GM18519 (cell line): ENCODE measurements at regions not wholly inside any gene's neighbourhood (a gene's known extent, or its start where the extent isn't known, plus 50 kb on each side); places are given as distances from the start of the nearest gene placed in this dataset.

Source experiments
- ATAC-seq: cut with Tn5 transposase; IDR thresholded peaks from one replicate; pipeline ENCODE4 v1.9.1; 2021; ENCODE audit warnings: mild to moderate bottlenecking, moderate library complexity; ENCODE audit not compliant: unreplicated experiment, low FRiP score

- ATAC-seq, result no peak
Observed at GRCh38 chr3:64291345-64291744, 66.1 kb upstream of the PRICKLE2 start.

GRCh38 chr3:64290864-64291263 is 65.6 kb upstream of the PRICKLE2 start:
- ATAC-seq, result no peak

DNA sequence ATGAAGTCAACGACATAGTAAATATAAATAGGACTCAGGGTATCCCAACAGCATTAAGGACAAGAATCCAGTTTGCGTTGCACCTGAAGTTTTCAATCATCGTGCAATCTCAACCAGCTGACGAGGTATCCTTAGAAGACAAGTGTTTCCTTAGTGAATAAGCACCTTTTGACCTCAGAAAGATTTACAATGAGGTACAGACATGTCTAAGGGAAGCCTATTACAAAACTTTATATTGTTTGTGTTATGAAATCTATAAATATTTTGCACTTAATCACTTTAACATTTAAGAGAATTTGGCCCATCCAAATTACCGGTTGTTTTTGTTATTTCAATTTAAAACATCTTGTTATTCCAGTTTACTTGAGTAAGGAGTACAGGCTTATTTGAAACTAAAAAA is 64.9 kb upstream of the PRICKLE2 start:
- no peak for ATAC-seq

DNA sequence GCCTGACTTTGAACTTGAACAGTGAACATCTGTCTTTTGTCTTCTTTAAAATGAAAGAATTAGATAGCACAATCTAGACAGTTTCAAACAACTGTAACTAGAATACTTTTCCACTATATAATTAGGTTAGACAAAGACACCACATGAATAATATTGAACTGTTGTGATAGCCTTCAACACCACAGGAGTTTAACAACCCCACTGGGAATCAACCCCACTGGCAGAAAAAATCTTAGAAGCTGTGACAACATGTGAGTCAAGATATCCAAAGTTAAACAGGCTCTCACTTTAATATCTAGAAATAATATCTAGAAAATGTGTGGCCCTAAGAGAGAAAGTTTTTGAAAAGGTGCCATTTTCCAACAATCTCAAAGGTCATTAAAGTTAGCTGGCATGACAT is 64.4 kb upstream of the PRICKLE2 start:
- no peak for ATAC-seq

DNA sequence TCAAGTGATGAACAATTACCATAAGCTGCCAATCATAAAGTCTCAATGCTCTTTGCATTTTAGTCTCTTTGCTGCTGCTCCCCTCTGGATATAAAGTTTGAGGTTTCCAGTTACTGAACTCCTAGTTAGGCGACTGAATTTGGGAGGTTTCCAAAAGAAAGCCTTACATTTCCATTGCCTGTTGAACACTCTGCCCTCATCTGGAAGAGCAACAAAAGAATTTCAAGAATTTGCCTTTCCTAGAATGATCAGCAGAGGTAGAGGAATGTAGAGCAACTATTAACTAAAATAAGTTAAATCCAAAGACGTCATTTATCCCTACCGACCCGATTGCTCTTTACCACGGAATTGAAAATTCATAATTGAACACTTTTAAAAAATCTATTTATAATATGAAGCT is 53.4 kb upstream of the PRICKLE2 start:
- ATAC-seq, result no peak

DNA sequence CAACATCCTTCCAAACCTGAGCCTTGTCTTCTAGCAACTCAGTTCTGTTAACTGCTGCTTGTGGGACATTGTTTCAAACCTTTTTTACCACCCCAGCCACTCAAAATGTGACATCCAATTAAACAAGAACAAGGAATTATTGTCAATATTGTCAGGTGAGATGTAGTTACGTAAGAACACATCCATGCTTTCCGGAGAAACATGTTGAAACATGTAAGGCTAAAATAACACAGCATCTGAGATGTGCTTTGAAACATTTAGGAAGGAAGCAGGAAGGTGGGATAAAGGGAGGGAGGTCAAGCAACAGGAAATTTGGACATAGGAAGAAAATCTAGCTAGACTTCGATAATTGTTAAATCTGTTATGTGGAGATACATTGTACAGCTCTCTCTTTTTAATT is 50.9 kb upstream of the PRICKLE2 start:
- ATAC-seq, result no peak
